ENCODE measurements at regions not wholly inside any gene's neighbourhood (a gene's known extent, or its start where the extent isn't known, plus 50 kb on each side); places are given as distances from the start of the nearest gene placed in this dataset.

DNA sequence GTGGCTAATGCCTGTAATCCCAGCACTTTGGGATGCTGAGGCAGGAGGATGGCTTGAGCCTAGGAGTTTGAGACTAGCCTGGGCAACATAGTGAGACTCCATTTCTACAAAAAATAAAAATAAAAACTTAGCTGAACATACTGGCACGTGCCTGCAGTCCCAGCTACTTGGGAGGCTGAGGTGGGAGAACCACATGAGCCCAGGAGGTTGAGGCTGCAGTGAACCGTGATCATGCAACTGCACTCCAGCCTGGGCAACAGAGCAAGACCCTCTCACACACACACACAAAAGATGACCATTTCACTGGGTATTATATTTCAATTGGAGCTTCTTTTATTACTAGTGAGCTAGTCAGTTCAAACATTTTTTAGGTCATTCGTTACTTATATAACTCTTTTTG lies 116.9 kb upstream of the SLC35F3 start:
- no peak overlapping the region for H3K4me3 ChIP-seq
- no peaks in the 10 kb centered on the region for H3F3A ChIP-seq (ENCODE audit: low read depth)
- no peaks in the 10 kb centered on the region for H3K79me2 ChIP-seq (ENCODE audit: low read depth)
- no peak for DNase-seq (ENCODE audit: low spot score)
- H4K20me1 ChIP-seq (ENCODE audit: low read depth) = no peaks in the 10 kb centered on the region
- Mint-ChIP-seq H3K4me1 (no peaks in the 10 kb centered on the region), H3K9me3 (no peaks in the 10 kb centered on the region), H3K36me3 (no peaks in the 10 kb centered on the region), H3K27ac (no peak overlapping the region), H3K27me3 (ENCODE audit: insufficient read depth, low read depth) (no peaks in the 10 kb centered on the region), H3K4me3 (no peak overlapping the region)
- H3K27me3 ChIP-seq = no peaks in the 10 kb centered on the region
- no peaks in the 10 kb centered on the region for H3K4me1 ChIP-seq
- TF ChIP-seq, protein P1, sequence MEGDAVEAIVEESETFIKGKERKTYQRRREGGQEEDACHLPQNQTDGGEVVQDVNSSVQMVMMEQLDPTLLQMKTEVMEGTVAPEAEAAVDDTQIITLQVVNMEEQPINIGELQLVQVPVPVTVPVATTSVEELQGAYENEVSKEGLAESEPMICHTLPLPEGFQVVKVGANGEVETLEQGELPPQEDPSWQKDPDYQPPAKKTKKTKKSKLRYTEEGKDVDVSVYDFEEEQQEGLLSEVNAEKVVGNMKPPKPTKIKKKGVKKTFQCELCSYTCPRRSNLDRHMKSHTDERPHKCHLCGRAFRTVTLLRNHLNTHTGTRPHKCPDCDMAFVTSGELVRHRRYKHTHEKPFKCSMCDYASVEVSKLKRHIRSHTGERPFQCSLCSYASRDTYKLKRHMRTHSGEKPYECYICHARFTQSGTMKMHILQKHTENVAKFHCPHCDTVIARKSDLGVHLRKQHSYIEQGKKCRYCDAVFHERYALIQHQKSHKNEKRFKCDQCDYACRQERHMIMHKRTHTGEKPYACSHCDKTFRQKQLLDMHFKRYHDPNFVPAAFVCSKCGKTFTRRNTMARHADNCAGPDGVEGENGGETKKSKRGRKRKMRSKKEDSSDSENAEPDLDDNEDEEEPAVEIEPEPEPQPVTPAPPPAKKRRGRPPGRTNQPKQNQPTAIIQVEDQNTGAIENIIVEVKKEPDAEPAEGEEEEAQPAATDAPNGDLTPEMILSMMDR (IDR thresholded peaks at IDR 0.05) = no peak
- TF ChIP-seq EZH2 (IDR thresholded peaks at IDR 0.05) = no peak
- TF ChIP-seq EZH2phosphoT487 (IDR thresholded peaks at IDR 0.05) = no peak
- no peaks in the 10 kb centered on the region for H3K9me3 ChIP-seq (ENCODE audit: low read depth)
- no peak overlapping the region for H3K27ac ChIP-seq
- no peaks in the 10 kb centered on the region for H3K36me3 ChIP-seq
- H3K4me2 ChIP-seq = no peak overlapping the region
- no peak overlapping the region for H2AFZ ChIP-seq (replicated peaks)
- no peak overlapping the region for H3K9ac ChIP-seq

DNA sequence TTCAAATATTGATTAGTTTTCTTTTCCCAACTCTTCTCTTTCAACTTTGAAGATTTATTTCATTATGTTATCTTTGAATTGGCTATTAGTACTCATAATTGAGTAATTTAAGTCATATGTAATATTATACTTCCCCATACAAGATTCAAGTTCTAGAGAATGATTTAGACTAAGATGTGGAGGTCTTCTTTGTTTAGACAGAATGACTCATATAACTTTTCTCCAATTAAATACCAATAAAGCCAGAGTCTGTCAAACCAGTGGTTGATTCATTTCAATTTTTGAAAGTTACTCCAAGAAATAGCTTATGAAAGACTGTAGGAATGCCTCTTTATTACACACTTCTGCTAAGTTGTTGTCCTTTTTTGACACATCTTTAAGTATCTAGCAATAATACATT lies 115.8 kb upstream of the SLC35F3 start:
- Histone ChIP-seq H3K9ac (no peak overlapping the region), H3K36me3 (no peaks in the 10 kb centered on the region), H3K79me2 (ENCODE audit: low read depth) (no peaks in the 10 kb centered on the region), H3K27me3 (no peaks in the 10 kb centered on the region), H3K4me1 (no peaks in the 10 kb centered on the region), H3K27ac (no peak overlapping the region), H3K4me3 (no peak overlapping the region), H3K9me3 (ENCODE audit: low read depth) (no peaks in the 10 kb centered on the region), H3K4me2 (no peak overlapping the region), H4K20me1 (ENCODE audit: low read depth) (no peaks in the 10 kb centered on the region), H3F3A (ENCODE audit: low read depth) (no peaks in the 10 kb centered on the region), H2AFZ (replicated peaks) (no peak overlapping the region)
- TF ChIP-seq, protein P1 (IDR thresholded peaks at IDR 0.05) = no peak
- TF ChIP-seq EZH2 (IDR thresholded peaks at IDR 0.05) (no peak), EZH2phosphoT487 (IDR thresholded peaks at IDR 0.05) (no peak)
- H3K4me3 Mint-ChIP-seq = no peak overlapping the region
- H3K27ac Mint-ChIP-seq = no peak overlapping the region
- H3K4me1 Mint-ChIP-seq = no peaks in the 10 kb centered on the region
- peaks cover 3% of the 10 kb centered on the region for H3K9me3 Mint-ChIP-seq
- H3K36me3 Mint-ChIP-seq = no peaks in the 10 kb centered on the region
- H3K27me3 Mint-ChIP-seq (ENCODE audit: insufficient read depth, low read depth) = no peaks in the 10 kb centered on the region
- no peak for DNase-seq (ENCODE audit: low spot score)

DNA sequence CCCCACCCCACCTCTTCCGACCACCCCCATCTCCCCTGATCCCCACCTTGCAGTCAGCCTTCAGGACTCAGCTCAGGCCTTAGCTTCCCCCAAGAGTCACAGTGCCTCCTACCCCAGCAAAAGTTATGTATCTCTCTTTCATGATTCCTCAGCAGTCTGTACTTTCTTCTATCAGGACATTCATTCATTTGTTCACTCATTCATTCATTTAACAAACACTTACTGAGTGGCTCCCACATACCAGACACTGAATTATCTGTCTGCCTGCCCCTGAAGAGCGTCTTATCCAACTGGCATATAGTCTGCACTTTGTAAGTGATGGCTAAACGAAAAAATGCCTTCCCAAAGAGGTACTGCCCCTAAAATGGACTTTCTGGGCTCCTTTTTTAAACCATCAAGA lies 114.4 kb upstream of the SLC35F3 start:
- TF ChIP-seq EZH2 (IDR thresholded peaks at IDR 0.05) = no peak
- TF ChIP-seq, protein P1 (IDR thresholded peaks at IDR 0.05) = no peak
- Histone ChIP-seq H3K27ac (no peak overlapping the region), H3K4me3 (no peak overlapping the region), H3K27me3 (no peaks in the 10 kb centered on the region), H2AFZ (replicated peaks) (peak overlapping the region; percentile 67), H3F3A (ENCODE audit: low read depth) (no peaks in the 10 kb centered on the region), H3K36me3 (no peaks in the 10 kb centered on the region), H4K20me1 (ENCODE audit: low read depth) (no peaks in the 10 kb centered on the region), H3K9me3 (ENCODE audit: low read depth) (peaks cover 6% of the 10 kb centered on the region), H3K4me2 (no peak overlapping the region), H3K79me2 (ENCODE audit: low read depth) (no peaks in the 10 kb centered on the region), H3K4me1 (no peaks in the 10 kb centered on the region), H3K9ac (no peak overlapping the region)
- H3K4me3 Mint-ChIP-seq = no peak overlapping the region
- peaks cover 15% of the 10 kb centered on the region for H3K9me3 Mint-ChIP-seq
- no peak overlapping the region for H3K27ac Mint-ChIP-seq
- H3K4me1 Mint-ChIP-seq = no peaks in the 10 kb centered on the region
- no peaks in the 10 kb centered on the region for H3K36me3 Mint-ChIP-seq
- H3K27me3 Mint-ChIP-seq (ENCODE audit: insufficient read depth, low read depth) = peaks cover 5% of the 10 kb centered on the region
- no peak for DNase-seq (ENCODE audit: low spot score)

All from neural progenitor cell (in vitro differentiated cells).